Gastrocnemius medialis (tissue), 4 donors: ENCODE measurements at regions not wholly inside any gene's neighbourhood (a gene's known extent, or its start where the extent isn't known, plus 50 kb on each side); places are given as distances from the start of the nearest gene placed in this dataset.

ENCODE experiments used
- ATAC-seq, 2 donors: fragments of 150-250 bp; one replicate each; pipeline ENCODE4 v1.9.1; 2016
- DNase-seq, 2 donors: peaks; one replicate each; pipeline ENCODE4 v3.0.0-alpha.2; 2019
- H3K27ac ChIP-seq, 4 donors: fragments of 200-600 bp; sonication (generic); 1 replicate in 1 of 4; 2 replicates in 3 of 4; pipeline ENCODE4 v1.5.1; 2016 to 2018; ENCODE audit warnings: mild to moderate bottlenecking in 2 of 4, moderate library complexity in 1 of 4
- H3K27me3 ChIP-seq, 3 donors: fragments of 200-600 bp; sonication (generic) in 2 of 3; 1 replicate in 1 of 3; 2 replicates in 2 of 3; pipeline versions ENCODE4 v1.5.1 to v1.6.0; 2016 to 2019; ENCODE audit warnings: mild to moderate bottlenecking in 1 of 3, moderate library complexity in 1 of 3
- H3K36me3 ChIP-seq, 2 donors: fragments of 200-600 bp; sonication (generic) in 1 of 2; one replicate each; pipeline ENCODE4 v1.5.1; 2017 to 2018
- H3K4me1 ChIP-seq, 2 donors: fragments of 200-600 bp; sonication (generic) in 1 of 2; one replicate each; pipeline ENCODE4 v1.5.1; 2016 to 2017; ENCODE audit warnings: mild to moderate bottlenecking in 2 of 2
- H3K4me3 ChIP-seq, 4 donors: fragments of 200-600 bp; sonication (generic) in 3 of 4; 1 replicate in 1 of 4; 2 replicates in 3 of 4; pipeline ENCODE4 v1.5.1; 2016 to 2019; ENCODE audit warnings: mild to moderate bottlenecking in 2 of 4
- H3K9me3 ChIP-seq, 3 donors: fragments of 200-600 bp; sonication (generic) in 2 of 3; 1 replicate in 1 of 3; 2 replicates in 2 of 3; pipeline ENCODE4 v1.5.1; 2016 to 2019
- CTCF ChIP-seq, 5 experiments: fragments of 450-650 bp in 3 of 5; fragments of 200-600 bp in 2 of 5; sonication (generic) in 2 of 5; IDR thresholded peaks in 4 of 5; conservative IDR thresholded peaks in 1 of 5; 1 replicate in 4 of 5; 2 replicates in 1 of 5; pipeline ENCODE4 v1.5.1; 2016 to 2019; ENCODE audit warnings: antibody characterized with exemption in 5 of 5, mild to moderate bottlenecking in 3 of 5, moderate library complexity in 3 of 5
- POLR2A ChIP-seq, 2 donors: fragments of 450-650 bp; IDR thresholded peaks; one replicate each; pipeline ENCODE4 v1.6.1; 2017; ENCODE audit warnings: antibody characterized with exemption in 2 of 2, mild to moderate bottlenecking in 2 of 2, moderate library complexity in 2 of 2
- in situ Hi-C, 4 donors: fragments of 200-750 bp; cut with MboI; loops; one replicate each; pipeline versions ENCODE4 v1.15.0 to v1.8.0; 2017; ENCODE audit warnings: low sequenced_read_pairs in 4 of 4
- intact Hi-C: fragments of 100-400 bp; cut with DNase I; formaldehyde crosslinking; loops from one replicate; pipeline ENCODE4 v1.15.1; 2023; ENCODE audit warnings: low total_unique reads

GRCh38 chr4:60565558-60565957 lies 634.6 kb upstream of the ADGRL3 start:
- intact Hi-C loops (no loop called here), in situ Hi-C loops (no loop called here)
- no peaks in the 10 kb centered on the region for H3K4me1 ChIP-seq
- no peak overlapping the region for H3K4me3 ChIP-seq
- no peak for ATAC-seq
- H3K9me3 ChIP-seq = no peaks in the 10 kb centered on the region
- no peaks in the 10 kb centered on the region for H3K36me3 ChIP-seq
- no peaks in the 10 kb centered on the region for H3K27me3 ChIP-seq
- DNase-seq = no peak
- H3K27ac ChIP-seq = no peak overlapping the region
- no peak for TF ChIP-seq CTCF (IDR thresholded peaks at IDR 0.05 in 4 of 5, conservative IDR thresholded peaks at IDR 0.05 in 1 of 5)
- TF ChIP-seq POLR2A (IDR thresholded peaks at IDR 0.05) = no peak

GRCh38 chr4:60575336-60575735 lies 624.8 kb upstream of the ADGRL3 start:
- TF ChIP-seq POLR2A (IDR thresholded peaks at IDR 0.05) (no peak), CTCF (IDR thresholded peaks at IDR 0.05 in 4 of 5, conservative IDR thresholded peaks at IDR 0.05 in 1 of 5) (no peak)
- no peak for ATAC-seq
- no peaks in the 10 kb centered on the region for H3K9me3 ChIP-seq
- in situ Hi-C loops = no loop called here
- H3K27me3 ChIP-seq = no peaks in the 10 kb centered on the region
- DNase-seq = no peak
- no peak overlapping the region for H3K27ac ChIP-seq
- no peaks in the 10 kb centered on the region for H3K36me3 ChIP-seq
- H3K4me3 ChIP-seq = no peak overlapping the region
- no peaks in the 10 kb centered on the region for H3K4me1 ChIP-seq
- intact Hi-C loops = no loop called here

GRCh38 chr4:60579335-60579734 lies 620.8 kb upstream of the ADGRL3 start:
- in situ Hi-C loops (no loop called here), intact Hi-C loops (no loop called here)
- H3K9me3 ChIP-seq = no peaks in the 10 kb centered on the region
- no peaks in the 10 kb centered on the region for H3K36me3 ChIP-seq
- TF ChIP-seq POLR2A (IDR thresholded peaks at IDR 0.05) (no peak), CTCF (IDR thresholded peaks at IDR 0.05 in 4 of 5, conservative IDR thresholded peaks at IDR 0.05 in 1 of 5) (no peak)
- no peak overlapping the region for H3K27ac ChIP-seq
- ATAC-seq (no peak), DNase-seq (no peak)
- H3K27me3 ChIP-seq = no peaks in the 10 kb centered on the region
- no peaks in the 10 kb centered on the region for H3K4me1 ChIP-seq
- H3K4me3 ChIP-seq = no peak overlapping the region

GRCh38 chr4:60581919-60582536 lies 618.1 kb upstream of the ADGRL3 start:
- intact Hi-C loops = no loop called here

More at GRCh38 chr4:60581919-60582536, 618.1 kb upstream of the ADGRL3 start:
- H3K27ac ChIP-seq = no peak overlapping the region
- H3K4me1 ChIP-seq = no peaks in the 10 kb centered on the region
- DNase-seq (no peak), ATAC-seq (no peak)
- TF ChIP-seq CTCF (IDR thresholded peaks at IDR 0.05 in 4 of 5, conservative IDR thresholded peaks at IDR 0.05 in 1 of 5) (no peak), POLR2A (IDR thresholded peaks at IDR 0.05) (no peak)
- H3K27me3 ChIP-seq = no peaks in the 10 kb centered on the region
- H3K4me3 ChIP-seq = no peak overlapping the region
- H3K9me3 ChIP-seq = no peaks in the 10 kb centered on the region
- H3K36me3 ChIP-seq = no peaks in the 10 kb centered on the region
- in situ Hi-C loops = no loop called here
